Mucosa of descending colon (tissue), 3 donors: ENCODE measurements at regions not wholly inside any gene's neighbourhood (a gene's known extent, or its start where the extent isn't known, plus 50 kb on each side); places are given as distances from the start of the nearest gene placed in this dataset.

Experiments used
- ATAC-seq: fragments of 200-7000 bp; cut with Tn5 transposase; one replicate; pipeline ENCODE4 v1.9.1; 2020; ENCODE audit warnings: mild to moderate bottlenecking, moderate library complexity
- DNase-seq, 3 donors: peaks; one replicate each; pipeline ENCODE4 v3.0.0-alpha.2; 2020
- H3K36me3 ChIP-seq: fragments of 200-600 bp; one replicate; pipeline ENCODE4 v1.8.0; 2021; ENCODE audit warnings: low read depth, mild to moderate bottlenecking
- H3K4me1 ChIP-seq: fragments of 200-600 bp; one replicate; pipeline ENCODE4 v1.8.0; 2021; ENCODE audit warnings: low read depth, mild to moderate bottlenecking
- H3K4me3 ChIP-seq: fragments of 200-600 bp; one replicate; pipeline ENCODE4 v1.8.0; 2021; ENCODE audit warnings: mild to moderate bottlenecking
- H3K9me3 ChIP-seq: fragments of 200-600 bp; one replicate; pipeline ENCODE4 v1.8.0; 2021; ENCODE audit warnings: mild to moderate bottlenecking
- intact Hi-C, 2 donors: fragments of 100-400 bp; cut with DNase I in 1 of 2; cut with micrococcal nuclease in 1 of 2; formaldehyde crosslinking; loops; one replicate each; pipeline versions ENCODE4 v1.11.0 to v1.11.1; 2022; cut with DNase I, micrococcal nuclease
- TF ChIP-seq, protein P1 (sequence below): fragments of 200-600 bp; IDR thresholded peaks from one replicate; pipeline ENCODE4 v1.8.0; 2022; ENCODE audit warnings: antibody characterized with exemption, mild to moderate bottlenecking
- donor health status: DM: no; HTN: no; CAD: no; lungs with moderate emphysema.
- donor health status: DM: no; HTN: no; CAD: no.
- donor health status: DM: no; HTN: yes; CAD: no.

DNA sequence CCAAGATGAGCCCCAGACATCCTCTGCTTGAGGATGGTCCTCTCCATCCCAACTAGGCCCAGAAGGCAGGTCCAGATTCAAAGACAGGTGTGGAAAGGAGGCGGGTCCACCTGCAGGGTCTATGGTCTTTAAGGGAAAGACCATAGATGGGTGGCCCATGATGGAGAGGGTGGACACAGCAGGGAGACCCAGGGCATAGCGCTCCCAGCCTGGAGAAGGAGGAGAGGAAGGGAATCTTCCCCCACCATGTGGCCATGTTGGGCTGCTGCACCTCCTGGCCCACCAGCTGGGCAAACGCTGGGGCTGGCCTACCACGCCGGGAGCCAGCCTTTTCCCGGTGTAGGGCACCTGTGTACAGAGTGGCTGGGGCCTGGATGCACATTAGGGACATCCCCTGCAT is 265.2 kb upstream of the TLE3 start:
- intact Hi-C loops: no loop called here
- H3K36me3 ChIP-seq: no peaks in the 10 kb centered on the region
- ATAC-seq: peak; percentile 66
- no peak overlapping the region for H3K4me3 ChIP-seq
- no peaks in the 10 kb centered on the region for H3K4me1 ChIP-seq
- DNase-seq: peak in 2 of 3 donors; percentile 35 to 46
- H3K9me3 ChIP-seq: no peaks in the 10 kb centered on the region
- TF ChIP-seq, protein P1, sequence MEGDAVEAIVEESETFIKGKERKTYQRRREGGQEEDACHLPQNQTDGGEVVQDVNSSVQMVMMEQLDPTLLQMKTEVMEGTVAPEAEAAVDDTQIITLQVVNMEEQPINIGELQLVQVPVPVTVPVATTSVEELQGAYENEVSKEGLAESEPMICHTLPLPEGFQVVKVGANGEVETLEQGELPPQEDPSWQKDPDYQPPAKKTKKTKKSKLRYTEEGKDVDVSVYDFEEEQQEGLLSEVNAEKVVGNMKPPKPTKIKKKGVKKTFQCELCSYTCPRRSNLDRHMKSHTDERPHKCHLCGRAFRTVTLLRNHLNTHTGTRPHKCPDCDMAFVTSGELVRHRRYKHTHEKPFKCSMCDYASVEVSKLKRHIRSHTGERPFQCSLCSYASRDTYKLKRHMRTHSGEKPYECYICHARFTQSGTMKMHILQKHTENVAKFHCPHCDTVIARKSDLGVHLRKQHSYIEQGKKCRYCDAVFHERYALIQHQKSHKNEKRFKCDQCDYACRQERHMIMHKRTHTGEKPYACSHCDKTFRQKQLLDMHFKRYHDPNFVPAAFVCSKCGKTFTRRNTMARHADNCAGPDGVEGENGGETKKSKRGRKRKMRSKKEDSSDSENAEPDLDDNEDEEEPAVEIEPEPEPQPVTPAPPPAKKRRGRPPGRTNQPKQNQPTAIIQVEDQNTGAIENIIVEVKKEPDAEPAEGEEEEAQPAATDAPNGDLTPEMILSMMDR: no peak

- no peaks in the 10 kb centered on the region for H3K36me3 ChIP-seq
- no peaks in the 10 kb centered on the region for H3K9me3 ChIP-seq
- H3K4me1 ChIP-seq: no peaks in the 10 kb centered on the region
- intact Hi-C loops: no loop called here
- no peak for DNase-seq
- H3K4me3 ChIP-seq: no peak overlapping the region
- ATAC-seq: no peak
- TF ChIP-seq, protein P1: no peak
Observed at GRCh38 chr15:70362350-70362749, 264.6 kb upstream of the TLE3 start.

- TF ChIP-seq, protein P1: no peak
- Histone ChIP-seq H3K9me3 (no peaks in the 10 kb centered on the region), H3K4me3 (no peak overlapping the region), H3K4me1 (no peaks in the 10 kb centered on the region), H3K36me3 (no peaks in the 10 kb centered on the region)
- DNase-seq: no peak
- ATAC-seq: no peak
- intact Hi-C loops: no loop called here
Observed at GRCh38 chr15:70361891-70362290, 264.2 kb upstream of the TLE3 start.

DNA sequence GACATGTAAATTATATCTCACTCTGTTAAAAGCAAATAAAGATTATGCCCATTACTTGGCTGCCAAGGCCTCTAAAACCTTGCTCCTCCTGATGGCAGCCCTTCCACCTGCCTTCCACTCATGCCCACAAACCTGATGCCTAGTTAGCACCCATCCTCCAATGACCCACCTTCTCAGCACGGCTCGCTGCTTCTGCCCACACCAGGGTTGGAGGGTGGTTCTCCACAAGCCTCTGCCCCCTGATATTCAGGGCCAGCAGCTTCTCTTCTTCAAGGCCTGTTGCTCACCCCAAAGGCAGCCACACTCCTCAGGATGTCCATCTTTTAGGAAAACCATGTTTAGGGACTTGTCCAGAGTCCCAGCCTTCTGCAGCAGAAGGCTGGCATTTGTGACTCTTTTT is 263.4 kb upstream of the TLE3 start:
- intact Hi-C loops: no loop called here
- Histone ChIP-seq H3K4me1 (no peaks in the 10 kb centered on the region), H3K36me3 (no peaks in the 10 kb centered on the region), H3K9me3 (no peaks in the 10 kb centered on the region), H3K4me3 (no peak overlapping the region)
- TF ChIP-seq, protein P1: no peak
- DNase-seq (no peak), ATAC-seq (no peak)

- H3K36me3 ChIP-seq: no peaks in the 10 kb centered on the region
- DNase-seq (no peak), ATAC-seq (no peak)
- H3K4me1 ChIP-seq: no peaks in the 10 kb centered on the region
- no peak overlapping the region for H3K4me3 ChIP-seq
- intact Hi-C loops: no loop called here
- no peaks in the 10 kb centered on the region for H3K9me3 ChIP-seq
- TF ChIP-seq, protein P1: no peak
Observed at GRCh38 chr15:70358871-70359647, 261.3 kb upstream of the TLE3 start.
